HEK293 (cell line): ENCODE measurements at regions not wholly inside any gene's neighbourhood (a gene's known extent, or its start where the extent isn't known, plus 50 kb on each side); places are given as distances from the start of the nearest gene placed in this dataset.

Experiments
- CTCF ChIP-seq: fragments of 450-650 bp; formaldehyde crosslinking; IDR thresholded peaks from 2 replicates; pipeline ENCODE4 v1.5.1; 2016; ENCODE audit warnings: missing biosample characterization, missing genetic modification characterization
- TRIM28 ChIP-seq: IDR thresholded peaks from 2 replicates; pipeline ENCODE4 v1.6.1; 2011; ENCODE audit warnings: low read length, control low read depth, borderline replicate concordance

DNA sequence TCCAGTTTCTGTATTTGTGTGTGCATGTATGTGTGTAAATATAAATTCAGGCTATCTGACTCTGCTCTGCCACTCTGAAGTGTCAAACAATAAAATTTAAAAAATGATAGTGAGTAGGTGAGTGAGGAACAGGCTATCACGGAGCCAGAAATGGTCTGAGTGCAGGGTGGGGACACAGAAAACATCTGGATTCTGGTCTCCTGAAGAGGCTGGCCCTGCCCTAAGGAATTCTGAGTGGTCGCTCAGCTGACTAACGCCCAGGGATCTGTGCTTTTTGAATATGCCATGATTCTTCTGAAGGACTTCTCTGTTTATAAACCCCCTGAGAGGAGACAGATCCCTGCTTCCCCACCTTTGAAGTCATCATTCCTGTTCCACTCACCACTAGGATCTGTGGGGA lies 353.9 kb upstream of the GYPC start:
- TF ChIP-seq TRIM28 (no peak), CTCF (no peak)
